ENCODE measurements at regions not wholly inside any gene's neighbourhood (a gene's known extent, or its start where the extent isn't known, plus 50 kb on each side); places are given as distances from the start of the nearest gene placed in this dataset.
"Not testable (repeated sequence)": the region's sequence is repeated elsewhere in the genome, so short reads cannot be mapped to it uniquely, and the experiment has no call there.

- 0 out of 2 replicates have a peak, but pooled peaks have one; percentile 17 for TF ChIP-seq CTCF (IDR thresholded peaks at IDR 0.05; ENCODE audit: control insufficient read depth, extremely low read depth, insufficient read depth)
- DNase-seq (ENCODE audit: low read depth) = no peak
- H3K4me3 ChIP-seq (ENCODE audit: low read depth, low read length) = no peak overlapping the region
These were observed 608.8 kb downstream of the ADCYAP1 start for GRCh38 chr18:1513519-1513918.

GRCh38 chr18:1521588-1522248 lies 617.0 kb downstream of the ADCYAP1 start:
- H3K4me3 ChIP-seq (ENCODE audit: low read depth, low read length); DNase-seq (ENCODE audit: low read depth): not testable (repeated sequence)

GRCh38 chr18:1522249-1522615 lies 617.6 kb downstream of the ADCYAP1 start:
- H3K4me3 ChIP-seq (ENCODE audit: low read depth, low read length) = no peak overlapping the region
- TF ChIP-seq CTCF (IDR thresholded peaks at IDR 0.05; ENCODE audit: control insufficient read depth, extremely low read depth, insufficient read depth) = no peak
- no peak for DNase-seq (ENCODE audit: low read depth)

GRCh38 chr18:1526991-1527390 lies 622.3 kb downstream of the ADCYAP1 start:
- TF ChIP-seq CTCF (IDR thresholded peaks at IDR 0.05; ENCODE audit: control insufficient read depth, extremely low read depth, insufficient read depth) = no peak
- no peak for DNase-seq (ENCODE audit: low read depth)
- no peak overlapping the region for H3K4me3 ChIP-seq (ENCODE audit: low read depth, low read length)

- no peak for DNase-seq (ENCODE audit: low read depth)
- H3K4me3 ChIP-seq (ENCODE audit: low read depth, low read length) = no peak overlapping the region
- no peak for TF ChIP-seq CTCF (IDR thresholded peaks at IDR 0.05; ENCODE audit: control insufficient read depth, extremely low read depth, insufficient read depth)
These were observed 623.1 kb downstream of the ADCYAP1 start for GRCh38 chr18:1527805-1528204.

- TF ChIP-seq CTCF (IDR thresholded peaks at IDR 0.05; ENCODE audit: control insufficient read depth, extremely low read depth, insufficient read depth) = no peak
- no peak overlapping the region for H3K4me3 ChIP-seq (ENCODE audit: low read depth, low read length)
- no peak for DNase-seq (ENCODE audit: low read depth)
These were observed 623.8 kb downstream of the ADCYAP1 start for GRCh38 chr18:1528447-1528846.

- TF ChIP-seq CTCF (IDR thresholded peaks at IDR 0.05; ENCODE audit: control insufficient read depth, extremely low read depth, insufficient read depth) = no peak
- no peak overlapping the region for H3K4me3 ChIP-seq (ENCODE audit: low read depth, low read length)
- DNase-seq (ENCODE audit: low read depth) = no peak
These were observed 624.4 kb downstream of the ADCYAP1 start for GRCh38 chr18:1528964-1529509.
